Neuronal stem cell (in vitro differentiated cells): ENCODE measurements at regions not wholly inside any gene's neighbourhood (a gene's known extent, or its start where the extent isn't known, plus 50 kb on each side); places are given as distances from the start of the nearest gene placed in this dataset.

Source experiments
- DNase-seq: peaks from one replicate; pipeline ENCODE4 v3.0.0-alpha.2; 2013; ENCODE audit warnings: low spot score
- H2AFZ ChIP-seq: one replicate; pipeline ENCODE4 v1.6.1; 2013; ENCODE audit warnings: mild to moderate bottlenecking, low read length, inconsistent platforms
- H2AK5ac ChIP-seq: 2 replicates; pipeline ENCODE4 v1.6.1; 2013; ENCODE audit warnings: low read depth, mild to moderate bottlenecking, inconsistent platforms, low read length, moderate library complexity, mixed read lengths
- H2BK120ac ChIP-seq: 2 replicates; pipeline ENCODE4 v1.6.1; 2013; ENCODE audit warnings: low read depth, mild to moderate bottlenecking, inconsistent platforms, low read length, moderate library complexity, mixed read lengths
- H2BK12ac ChIP-seq: one replicate; pipeline ENCODE4 v1.6.1; 2013; ENCODE audit warnings: low read length, inconsistent platforms
- H2BK15ac ChIP-seq: 2 replicates; pipeline ENCODE4 v1.6.1; 2013; ENCODE audit warnings: mild to moderate bottlenecking, low read length, inconsistent platforms, mixed read lengths
- H2BK5ac ChIP-seq: one replicate; pipeline ENCODE4 v1.6.1; 2013; ENCODE audit warnings: inconsistent platforms, mild to moderate bottlenecking, low read length, moderate library complexity
- H3K14ac ChIP-seq: one replicate; pipeline ENCODE4 v1.6.1; 2013; ENCODE audit warnings: low read length, inconsistent platforms
- H3K18ac ChIP-seq: 2 replicates; pipeline ENCODE4 v1.6.1; 2013; ENCODE audit warnings: low read length, inconsistent platforms
- H3K23ac ChIP-seq: 2 replicates; pipeline ENCODE4 v1.6.1; 2013; ENCODE audit warnings: low read depth, mild to moderate bottlenecking, mixed read lengths, low read length, inconsistent platforms; ENCODE audit not compliant: poor library complexity
- H3K27ac ChIP-seq: replicated peaks from 3 replicates; pipeline ENCODE4 v1.5.1; 2013; ENCODE audit warnings: low read length, inconsistent platforms
- H3K27me3 ChIP-seq, 3 experiments: 2 replicates each; pipeline ENCODE4 v1.6.1; 2013; ENCODE audit warnings: low read length in 3 of 3, mild to moderate bottlenecking in 2 of 3, inconsistent platforms in 1 of 3, low read depth in 1 of 3, mixed read lengths in 1 of 3, moderate library complexity in 1 of 3; ENCODE audit not compliant: control insufficient read depth in 3 of 3, insufficient read depth in 3 of 3
- H3K36me3 ChIP-seq, 2 donors: replicated peaks in 1 of 2; 2 replicates each; pipeline ENCODE4 v1.6.1; 2013; ENCODE audit warnings: low read length in 2 of 2; ENCODE audit not compliant: control insufficient read depth in 2 of 2, insufficient read depth in 2 of 2
- H3K4ac ChIP-seq: 2 replicates; pipeline ENCODE4 v1.6.1; 2013; ENCODE audit warnings: inconsistent platforms, mild to moderate bottlenecking, low read length, moderate library complexity
- H3K4me1 ChIP-seq, 2 donors: 1 replicate in 1 of 2; 2 replicates in 1 of 2; pipeline ENCODE4 v1.6.1; 2013; ENCODE audit warnings: low read length in 2 of 2, low read depth in 1 of 2; ENCODE audit not compliant: control insufficient read depth in 2 of 2, insufficient read depth in 1 of 2
- H3K4me2 ChIP-seq: one replicate; pipeline ENCODE4 v1.6.1; 2013; ENCODE audit warnings: mild to moderate bottlenecking, low read length, inconsistent platforms; ENCODE audit not compliant: insufficient read depth, poor library complexity, severe bottlenecking
- H3K4me3 ChIP-seq, 2 donors: 2 replicates each; pipeline ENCODE4 v1.5.1; 2013; ENCODE audit warnings: low read length in 2 of 2, mild to moderate bottlenecking in 2 of 2, inconsistent platforms in 1 of 2, moderate library complexity in 1 of 2
- H3K79me1 ChIP-seq: one replicate; pipeline ENCODE4 v1.6.1; 2013; ENCODE audit warnings: low read depth, mild to moderate bottlenecking, inconsistent platforms, low read length, moderate library complexity
- H3K9ac ChIP-seq: one replicate; pipeline ENCODE4 v1.6.1; 2013; ENCODE audit warnings: mild to moderate bottlenecking, low read depth, low read length, inconsistent platforms; ENCODE audit not compliant: poor library complexity
- H3K9me3 ChIP-seq, 2 donors: replicated peaks in 1 of 2; 2 replicates each; pipeline versions ENCODE3 to v1.6.1; 2013; ENCODE audit warnings: low read length in 2 of 2, mild to moderate bottlenecking in 2 of 2, inconsistent platforms in 1 of 2, low read depth in 1 of 2, mixed read lengths in 1 of 2, moderate library complexity in 1 of 2; ENCODE audit not compliant: control insufficient read depth in 2 of 2, insufficient read depth in 1 of 2
- H4K8ac ChIP-seq: one replicate; pipeline ENCODE4 v1.6.1; 2013; ENCODE audit warnings: low read depth, mild to moderate bottlenecking, inconsistent platforms, low read length, moderate library complexity
- H4K91ac ChIP-seq: one replicate; pipeline ENCODE4 v1.6.1; 2013; ENCODE audit warnings: low read length, low read depth, mild to moderate bottlenecking, inconsistent platforms; ENCODE audit not compliant: poor library complexity
- WGBS, 2 donors: extraction: QIAGEN DNeasy Blood & Tissue Kit; methylation state at CpG; one replicate each; pipeline ENCODE4 v1.1.7; 2013; ENCODE audit warnings: missing lambda C conversion rate in 2 of 2, mixed read lengths in 1 of 2; ENCODE audit not compliant: insufficient read length in 2 of 2, insufficient replicate concordance in 1 of 2; ENCODE audit errors: extremely low coverage in 2 of 2; 5-methylcytosine and 5-hydroxymethylcytosine counted together

DNA sequence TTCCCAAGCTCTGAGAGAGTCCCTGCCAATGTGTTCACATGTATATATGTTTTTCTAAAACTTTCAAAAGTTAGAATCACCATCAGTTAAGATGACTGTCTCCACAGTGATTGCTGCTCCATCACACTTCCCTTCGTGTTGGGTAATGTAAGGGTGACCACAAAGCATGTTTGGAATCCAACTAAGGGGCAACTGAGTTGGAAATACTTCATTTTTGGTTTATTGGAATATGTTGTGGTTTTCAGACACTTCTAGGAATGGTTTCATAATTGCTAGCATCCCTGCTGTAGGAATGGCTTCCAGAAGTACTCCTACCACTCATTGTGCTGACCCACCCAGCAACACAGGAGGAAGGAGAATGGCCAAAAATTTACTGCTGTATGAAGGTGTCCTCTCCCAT, 212.5 kb upstream of the GULP1 start:
- Histone ChIP-seq H3K9ac (no peak overlapping the region), H3K9me3 (peaks cover 0 to 3% of the 10 kb centered on the region in 2 donors), H3K18ac (no peak overlapping the region), H2AK5ac (no peak overlapping the region), H2BK120ac (no peak overlapping the region), H4K8ac (no peak overlapping the region), H3K36me3 (no peaks in the 10 kb centered on the region), H3K79me1 (no peaks in the 10 kb centered on the region), H3K4ac (no peak overlapping the region), H3K27ac (no peak overlapping the region), H2AFZ (no peak overlapping the region), H3K23ac (no peak overlapping the region), H3K4me1 (no peaks in the 10 kb centered on the region), H3K27me3 (peaks cover 0 to 2% (median 0%) of the 10 kb centered on the region in 3 experiments), H2BK15ac (no peak overlapping the region), H4K91ac (no peak overlapping the region), H3K4me2 (no peak overlapping the region), H3K4me3 (no peak overlapping the region), H2BK5ac (no peak overlapping the region), H3K14ac (no peak overlapping the region), H2BK12ac (no peak overlapping the region)
- WGBS, 2 donors = no CpG with 5 or more reads among the region's 1 CpG
- no peak for DNase-seq

DNA sequence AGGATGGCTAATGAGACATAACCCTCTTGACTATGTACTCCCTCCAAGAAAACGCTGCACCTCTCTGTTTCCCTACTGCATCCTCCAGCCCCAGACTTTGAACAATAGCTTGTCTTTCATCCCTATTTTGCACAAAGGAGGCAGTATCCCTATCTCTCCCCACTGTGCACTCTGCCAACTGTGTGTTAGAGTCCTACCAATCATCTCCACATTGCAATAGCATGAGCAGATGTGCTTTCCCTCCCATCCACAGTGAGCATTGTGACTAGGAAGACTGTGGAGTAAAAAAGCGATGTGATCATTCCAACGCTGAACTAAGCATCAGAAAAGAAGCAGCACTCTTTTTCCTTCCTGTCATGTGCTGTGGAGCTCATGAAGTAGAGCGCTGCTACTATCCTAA, 206.3 kb upstream of the GULP1 start:
- no peaks in the 10 kb centered on the region for H3K36me3 ChIP-seq
- H3K4me1 ChIP-seq = peaks cover 0 to 1% of the 10 kb centered on the region in 2 donors
- H4K8ac ChIP-seq = no peak overlapping the region
- H3K4me2 ChIP-seq = no peak overlapping the region
- H3K14ac ChIP-seq = no peak overlapping the region
- no CpG with 5 or more reads among the region's 4 CpGs for WGBS, 2 donors
- no peak overlapping the region for H3K4me3 ChIP-seq
- H2BK120ac ChIP-seq = no peak overlapping the region
- H2BK15ac ChIP-seq = no peak overlapping the region
- no peak overlapping the region for H2BK5ac ChIP-seq
- no peak overlapping the region for H3K27ac ChIP-seq
- H2AK5ac ChIP-seq = no peak overlapping the region
- DNase-seq = no peak
- no peak overlapping the region for H2BK12ac ChIP-seq
- H3K79me1 ChIP-seq = no peaks in the 10 kb centered on the region
- no peaks in the 10 kb centered on the region for H3K27me3 ChIP-seq
- H3K23ac ChIP-seq = no peak overlapping the region
- H3K9me3 ChIP-seq = no peaks in the 10 kb centered on the region
- peak overlapping the region; percentile 32 for H2AFZ ChIP-seq
- H4K91ac ChIP-seq = no peak overlapping the region
- H3K18ac ChIP-seq = no peak overlapping the region
- no peak overlapping the region for H3K4ac ChIP-seq
- H3K9ac ChIP-seq = no peak overlapping the region

DNA sequence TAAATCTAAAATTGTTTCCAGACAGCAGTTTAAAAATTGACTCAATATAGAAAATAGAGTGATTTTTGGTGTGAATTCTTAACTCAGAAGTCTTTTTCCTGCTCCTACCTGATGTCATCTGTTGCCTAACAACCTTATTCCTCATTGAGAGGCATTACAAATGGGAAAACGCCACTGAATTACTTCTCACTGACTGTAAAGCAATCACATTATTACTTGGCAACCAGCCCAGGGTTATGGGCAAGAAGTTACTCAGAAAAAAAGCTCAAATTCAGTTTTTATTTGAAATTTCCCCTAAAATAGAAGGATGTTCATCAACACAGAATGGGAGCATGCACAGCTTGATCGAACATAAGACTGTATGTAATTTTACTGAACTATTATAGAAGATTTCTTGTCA, 201.8 kb upstream of the GULP1 start:
- Histone ChIP-seq H2BK5ac (no peak overlapping the region), H3K4ac (no peak overlapping the region), H2BK15ac (no peak overlapping the region), H4K8ac (no peak overlapping the region), H3K36me3 (no peaks in the 10 kb centered on the region), H3K14ac (no peak overlapping the region), H3K79me1 (no peaks in the 10 kb centered on the region), H3K27me3 (no peaks in the 10 kb centered on the region), H3K18ac (no peak overlapping the region), H3K9ac (no peak overlapping the region), H3K4me2 (no peak overlapping the region), H2AK5ac (no peak overlapping the region), H2AFZ (peak overlapping the region; percentile 8), H3K9me3 (no peaks in the 10 kb centered on the region), H3K23ac (no peak overlapping the region), H2BK120ac (no peak overlapping the region), H4K91ac (no peak overlapping the region), H3K4me3 (no peak overlapping the region), H3K4me1 (peaks cover 0 to 1% of the 10 kb centered on the region in 2 donors), H3K27ac (no peak overlapping the region), H2BK12ac (no peak overlapping the region)
- no CpG with 5 or more reads among the region's 2 CpGs for WGBS, 2 donors
- DNase-seq = no peak

DNA sequence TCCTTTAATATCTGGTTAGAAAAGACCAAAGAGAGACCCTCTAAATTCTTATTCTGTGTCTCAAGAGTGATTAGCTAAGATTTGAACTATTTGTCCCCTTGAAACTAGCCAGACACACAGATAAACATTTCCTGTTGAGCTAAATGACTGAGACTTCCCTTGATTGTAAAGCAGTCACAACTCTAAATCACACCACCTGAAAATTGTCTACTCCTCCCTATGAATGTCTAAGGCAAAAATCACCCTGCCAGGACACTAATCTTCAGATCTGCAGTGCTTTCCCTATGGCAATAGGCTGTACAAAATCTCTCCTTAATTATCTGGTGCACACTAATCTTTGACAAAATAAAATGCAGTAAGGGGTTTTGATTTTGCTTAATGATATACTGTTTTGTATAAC, 200.5 kb upstream of the GULP1 start:
- no peaks in the 10 kb centered on the region for H3K27me3 ChIP-seq
- H3K79me1 ChIP-seq = no peaks in the 10 kb centered on the region
- no peaks in the 10 kb centered on the region for H3K9me3 ChIP-seq
- no peaks in the 10 kb centered on the region for H3K36me3 ChIP-seq
- H3K18ac ChIP-seq = no peak overlapping the region
- H2BK5ac ChIP-seq = no peak overlapping the region
- no peak overlapping the region for H2BK120ac ChIP-seq
- no peak overlapping the region for H3K23ac ChIP-seq
- H4K91ac ChIP-seq = no peak overlapping the region
- peak overlapping the region; percentile 12 for H2AFZ ChIP-seq
- DNase-seq = no peak
- no peak overlapping the region for H3K9ac ChIP-seq
- H3K27ac ChIP-seq = no peak overlapping the region
- no peaks in the 10 kb centered on the region for H3K4me1 ChIP-seq
- H3K4ac ChIP-seq = no peak overlapping the region
- H3K4me2 ChIP-seq = no peak overlapping the region
- no peak overlapping the region for H3K4me3 ChIP-seq
- H4K8ac ChIP-seq = no peak overlapping the region
- no peak overlapping the region for H2BK15ac ChIP-seq
- H3K14ac ChIP-seq = no peak overlapping the region
- no peak overlapping the region for H2AK5ac ChIP-seq
- no peak overlapping the region for H2BK12ac ChIP-seq
